T-helper 1 cell treated with Interleukin-12 subunit alpha and Interleukin-12 subunit beta and Interleukin-4 antibody, amounts not matched to agents 30 μg/mL and 1 μg/mL, for 36 hours (primary cell): ENCODE measurements at regions not wholly inside any gene's neighbourhood (a gene's known extent, or its start where the extent isn't known, plus 50 kb on each side); places are given as distances from the start of the nearest gene placed in this dataset.

Source experiments
- H3K27ac Mint-ChIP-seq: one replicate; pipeline ENCODE4 v1.8.0; 2021; ENCODE audit warnings: mild to moderate bottlenecking, mixed read lengths
- H3K27me3 Mint-ChIP-seq: one replicate; pipeline ENCODE4 v1.8.0; 2021; ENCODE audit warnings: low read depth, mixed read lengths
- H3K36me3 Mint-ChIP-seq: one replicate; pipeline ENCODE4 v1.8.0; 2021; ENCODE audit warnings: low read depth, mixed read lengths
- H3K4me1 Mint-ChIP-seq: one replicate; pipeline ENCODE4 v1.8.0; 2021; ENCODE audit warnings: low read depth, mixed read lengths
- H3K4me3 Mint-ChIP-seq: one replicate; pipeline ENCODE4 v1.8.0; 2021; ENCODE audit warnings: mild to moderate bottlenecking, moderate library complexity, mixed read lengths
- H3K9me3 Mint-ChIP-seq: one replicate; pipeline ENCODE4 v1.8.0; 2021; ENCODE audit warnings: mixed read lengths

DNA sequence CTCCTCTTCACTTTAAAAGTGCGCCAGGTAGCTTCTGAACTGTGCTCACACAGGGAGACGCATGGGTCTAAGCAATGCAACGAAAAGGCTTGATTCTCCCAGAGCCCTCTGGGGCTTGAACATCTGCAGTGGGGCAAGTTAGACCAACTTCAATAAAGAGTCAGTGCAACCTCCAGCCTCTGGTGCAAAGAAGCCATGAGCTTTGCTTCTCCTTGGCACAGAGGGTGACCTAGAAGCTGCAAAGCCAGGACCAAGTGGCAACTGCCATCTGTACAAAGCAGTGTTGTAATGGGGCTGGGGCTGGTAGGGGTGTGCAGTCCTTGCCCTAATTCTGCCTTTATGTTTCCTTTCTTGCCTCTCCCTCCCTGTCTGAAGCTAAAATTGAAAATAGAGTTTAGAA, 219.0 kb upstream of the CD96 start:
- Mint-ChIP-seq H3K4me1 (peaks cover 33% of the 10 kb centered on the region), H3K9me3 (peaks cover 4% of the 10 kb centered on the region), H3K4me3 (no peak overlapping the region), H3K27ac (no peak overlapping the region), H3K27me3 (no peaks in the 10 kb centered on the region), H3K36me3 (peaks cover 2% of the 10 kb centered on the region)

DNA sequence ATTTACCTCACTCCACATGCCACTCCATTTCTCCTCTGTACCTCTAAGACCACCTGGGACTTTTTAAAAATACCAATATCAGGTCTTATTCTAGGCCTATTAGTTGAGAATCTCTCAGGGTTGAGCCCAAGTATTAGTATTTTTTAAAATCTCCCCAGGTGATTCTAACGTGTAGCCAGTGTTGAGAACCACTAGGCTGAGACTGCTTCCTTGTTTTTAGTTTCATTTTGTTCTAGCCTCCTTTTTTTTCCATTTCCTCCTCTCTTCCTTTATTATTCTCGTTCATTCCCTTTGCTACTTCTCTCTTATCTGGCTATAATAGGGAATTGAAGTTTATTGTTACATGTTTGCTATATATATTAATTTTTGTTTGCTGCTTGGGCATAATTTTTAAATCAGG, 217.8 kb upstream of the CD96 start:
- Mint-ChIP-seq H3K27me3 (no peaks in the 10 kb centered on the region), H3K4me3 (peak overlapping the region; percentile 66), H3K9me3 (peaks cover 4% of the 10 kb centered on the region), H3K4me1 (peaks cover 32% of the 10 kb centered on the region), H3K36me3 (peaks cover 2% of the 10 kb centered on the region), H3K27ac (peak overlapping the region; percentile 64)

DNA sequence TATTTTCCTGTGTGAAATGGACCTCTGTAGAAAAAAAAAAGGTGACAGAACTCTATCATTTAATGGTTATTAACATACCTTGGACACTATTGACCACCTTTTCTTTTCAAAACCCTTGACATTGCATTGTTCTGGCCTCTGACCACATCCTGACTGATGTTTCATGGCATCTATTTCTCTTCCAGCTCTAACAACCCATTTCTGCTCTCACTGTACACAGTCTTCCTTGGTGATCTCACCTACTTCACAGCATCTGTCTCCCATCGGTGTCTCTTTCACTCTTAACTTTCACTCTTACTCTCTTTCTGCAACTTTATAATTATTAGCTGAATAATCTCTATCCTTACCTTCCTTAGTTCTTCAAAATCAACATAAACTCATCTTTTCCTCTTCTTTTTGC, 217.4 kb upstream of the CD96 start:
- H3K9me3 Mint-ChIP-seq, result peaks cover 4% of the 10 kb centered on the region
- peaks cover 5% of the 10 kb centered on the region for H3K36me3 Mint-ChIP-seq
- no peaks in the 10 kb centered on the region for H3K27me3 Mint-ChIP-seq
- H3K4me1 Mint-ChIP-seq, result peaks cover 32% of the 10 kb centered on the region
- peak overlapping the region; percentile 66 for H3K4me3 Mint-ChIP-seq
- H3K27ac Mint-ChIP-seq, result peak overlapping the region; percentile 64

DNA sequence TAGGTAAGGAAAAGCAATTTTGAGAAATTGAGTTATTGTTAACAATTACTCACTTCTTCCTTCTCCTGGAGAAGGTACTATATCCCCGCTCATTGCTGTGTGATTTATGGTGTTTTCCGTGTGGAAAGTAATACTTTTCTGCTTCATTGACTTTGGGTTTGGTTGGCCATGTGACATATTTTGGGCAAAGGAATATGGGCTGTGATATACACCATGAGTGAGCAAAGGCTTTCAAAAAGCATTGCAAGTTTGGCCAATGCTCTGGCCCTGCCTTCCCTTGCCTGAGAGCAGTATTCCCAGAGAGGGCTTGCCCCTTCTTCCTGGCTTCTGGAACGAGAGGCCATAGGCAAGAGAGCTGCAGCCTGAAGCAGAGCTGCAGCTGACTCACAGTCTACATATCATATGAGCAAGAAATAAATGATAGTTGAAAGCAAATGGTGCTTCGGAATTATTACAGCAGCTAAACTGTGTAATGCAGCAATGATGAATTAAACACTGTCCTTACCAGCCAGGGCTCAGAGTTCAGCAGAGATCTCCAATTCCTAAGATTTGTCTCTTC, 216.8 kb upstream of the CD96 start:
- Mint-ChIP-seq H3K27ac (no peak overlapping the region), H3K36me3 (peaks cover 7% of the 10 kb centered on the region), H3K4me3 (no peak overlapping the region)

DNA sequence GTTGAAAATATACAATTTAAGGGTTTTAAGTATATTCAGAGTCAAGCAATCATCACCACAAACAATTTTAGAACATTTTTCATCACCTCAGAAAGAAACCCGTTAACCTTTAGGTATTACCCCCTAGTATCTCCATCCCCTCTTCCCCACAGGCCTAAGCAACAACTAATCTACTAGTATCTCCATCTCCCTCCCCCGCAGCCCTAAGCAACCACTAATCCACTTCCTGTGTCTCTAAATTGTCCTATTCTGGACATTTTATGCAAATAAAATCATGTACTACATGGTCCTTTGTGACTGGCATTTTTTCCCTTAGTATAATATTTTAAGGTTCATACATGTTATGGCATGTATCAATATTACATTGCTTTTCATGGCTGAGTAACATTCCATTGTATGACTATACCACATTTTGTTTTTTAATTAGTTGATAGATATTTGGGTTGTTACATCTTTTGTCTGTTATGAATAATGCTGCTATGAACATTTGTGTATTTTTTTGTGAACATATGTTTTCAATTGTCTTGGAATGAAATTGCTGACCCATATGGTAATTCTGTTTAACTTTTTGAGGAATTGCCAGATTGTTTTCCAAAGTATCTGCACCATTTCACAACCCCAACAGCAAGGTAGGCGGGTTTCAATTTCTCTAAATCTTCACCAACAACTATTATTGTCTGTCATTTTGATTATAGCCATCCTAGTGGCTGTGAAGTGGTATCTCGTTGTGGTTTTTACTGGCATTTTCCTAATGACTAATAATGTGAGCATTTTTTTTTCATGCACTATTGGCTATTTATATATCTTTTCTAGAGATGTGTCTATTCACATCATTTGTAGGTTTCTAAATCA, 215.6 kb upstream of the CD96 start:
- Mint-ChIP-seq H3K9me3 (peaks cover 10% of the 10 kb centered on the region), H3K27me3 (no peaks in the 10 kb centered on the region), H3K36me3 (peaks cover 7% of the 10 kb centered on the region), H3K4me3 (no peak overlapping the region), H3K4me1 (peaks cover 32% of the 10 kb centered on the region), H3K27ac (peak overlapping the region; percentile 1)

More for the DNA sequence above, 216.8 kb upstream of the CD96 start:
- peaks cover 4% of the 10 kb centered on the region for H3K9me3 Mint-ChIP-seq
- no peaks in the 10 kb centered on the region for H3K27me3 Mint-ChIP-seq
- peaks cover 32% of the 10 kb centered on the region for H3K4me1 Mint-ChIP-seq

DNA sequence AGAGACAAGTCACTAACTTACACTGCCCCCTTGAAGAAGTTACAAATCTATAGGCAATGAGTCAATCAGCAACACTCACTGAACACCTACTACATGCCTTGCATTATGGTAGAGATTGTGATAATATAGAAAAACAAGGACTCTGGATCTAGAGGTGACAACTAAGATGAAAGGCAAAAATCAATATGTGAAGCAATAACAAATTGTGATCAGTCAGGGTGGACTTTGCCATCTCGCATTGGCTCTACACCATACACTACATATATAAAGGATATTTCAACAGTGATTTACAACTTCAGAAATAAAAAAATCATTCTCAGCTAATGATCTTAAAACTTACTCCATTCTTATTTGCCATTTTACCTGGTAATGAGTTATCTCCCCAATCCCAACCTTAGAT, 210.7 kb upstream of the CD96 start:
- Mint-ChIP-seq H3K27ac (no peak overlapping the region), H3K9me3 (peaks cover 11% of the 10 kb centered on the region), H3K4me3 (no peak overlapping the region), H3K27me3 (no peaks in the 10 kb centered on the region), H3K36me3 (peaks cover 8% of the 10 kb centered on the region), H3K4me1 (peaks cover 18% of the 10 kb centered on the region)

DNA sequence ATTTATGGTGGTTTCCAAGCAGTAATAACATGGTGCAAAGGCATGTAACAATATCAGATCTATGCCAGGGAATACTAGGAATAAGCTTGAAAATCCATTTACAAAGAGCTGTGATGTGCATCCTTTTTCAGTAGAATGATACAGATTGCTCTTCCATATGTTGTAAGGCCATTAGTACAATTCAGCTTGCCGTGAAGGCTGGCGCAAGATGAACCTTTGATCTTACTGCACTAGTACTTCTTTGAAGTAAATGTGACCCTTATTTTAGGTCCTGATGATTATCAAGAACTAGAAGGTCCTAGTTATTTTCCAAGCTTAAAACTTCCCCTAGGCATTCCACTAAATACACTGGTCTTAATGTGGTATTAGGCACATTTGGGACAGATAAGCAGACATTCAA, 210.1 kb upstream of the CD96 start:
- H3K27ac Mint-ChIP-seq, result no peak overlapping the region
- H3K4me3 Mint-ChIP-seq, result no peak overlapping the region
- H3K4me1 Mint-ChIP-seq, result peaks cover 21% of the 10 kb centered on the region
- peaks cover 8% of the 10 kb centered on the region for H3K36me3 Mint-ChIP-seq
- H3K9me3 Mint-ChIP-seq, result peaks cover 10% of the 10 kb centered on the region
- H3K27me3 Mint-ChIP-seq, result no peaks in the 10 kb centered on the region

DNA sequence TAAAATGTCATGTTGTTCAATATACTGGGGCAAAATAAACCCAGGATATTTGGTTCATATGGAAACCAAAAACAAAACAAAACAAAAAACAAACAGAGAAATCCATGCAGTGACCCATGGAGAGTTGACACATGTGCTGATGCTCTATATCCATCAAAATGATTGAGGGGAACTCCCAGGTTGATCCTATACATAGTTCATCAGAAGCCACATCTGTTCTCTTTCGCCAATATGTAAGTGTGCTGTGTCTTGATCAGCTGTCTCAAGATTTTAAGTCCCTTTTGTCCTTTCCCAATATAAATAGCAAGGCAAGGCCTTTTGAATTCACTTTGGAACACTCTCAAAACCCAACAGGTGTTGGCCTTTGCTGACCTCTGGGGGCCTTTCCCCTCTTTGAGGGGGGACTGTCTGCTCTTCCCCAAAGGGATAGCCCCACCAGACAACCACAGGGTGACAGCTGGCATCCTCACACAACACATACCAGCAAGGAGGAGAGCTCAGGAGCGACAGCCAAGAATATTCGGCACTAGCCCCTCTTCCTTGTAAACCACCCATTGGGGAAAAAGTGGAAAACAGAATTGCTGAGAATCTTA, 209.4 kb upstream of the CD96 start:
- peaks cover 10% of the 10 kb centered on the region for H3K9me3 Mint-ChIP-seq
- H3K27ac Mint-ChIP-seq, result no peak overlapping the region
- no peak overlapping the region for H3K4me3 Mint-ChIP-seq
- H3K36me3 Mint-ChIP-seq, result peaks cover 8% of the 10 kb centered on the region
- no peaks in the 10 kb centered on the region for H3K27me3 Mint-ChIP-seq
- H3K4me1 Mint-ChIP-seq, result peaks cover 24% of the 10 kb centered on the region

DNA sequence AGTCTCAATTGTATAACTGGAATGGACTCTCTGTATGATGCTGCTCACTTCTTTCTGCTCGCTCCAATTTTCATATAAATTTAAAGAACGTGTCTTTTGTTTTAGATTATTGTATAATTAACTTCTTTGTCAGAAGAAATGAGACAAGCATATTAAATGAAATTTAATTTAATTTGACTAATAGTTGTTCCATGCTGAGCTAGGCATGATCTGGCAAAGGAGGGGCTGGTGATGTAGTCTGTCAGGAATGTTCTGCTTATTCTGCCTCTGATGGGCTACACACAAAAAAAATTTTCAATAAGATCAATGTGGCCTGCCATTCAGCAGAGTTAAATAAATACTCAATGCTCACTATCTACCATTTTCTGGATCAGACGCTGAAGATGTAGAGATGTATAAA, 208.4 kb upstream of the CD96 start:
- no peak overlapping the region for H3K4me3 Mint-ChIP-seq
- peaks cover 10% of the 10 kb centered on the region for H3K9me3 Mint-ChIP-seq
- no peak overlapping the region for H3K27ac Mint-ChIP-seq
- H3K36me3 Mint-ChIP-seq, result peaks cover 8% of the 10 kb centered on the region
- no peaks in the 10 kb centered on the region for H3K27me3 Mint-ChIP-seq
- peaks cover 27% of the 10 kb centered on the region for H3K4me1 Mint-ChIP-seq

DNA sequence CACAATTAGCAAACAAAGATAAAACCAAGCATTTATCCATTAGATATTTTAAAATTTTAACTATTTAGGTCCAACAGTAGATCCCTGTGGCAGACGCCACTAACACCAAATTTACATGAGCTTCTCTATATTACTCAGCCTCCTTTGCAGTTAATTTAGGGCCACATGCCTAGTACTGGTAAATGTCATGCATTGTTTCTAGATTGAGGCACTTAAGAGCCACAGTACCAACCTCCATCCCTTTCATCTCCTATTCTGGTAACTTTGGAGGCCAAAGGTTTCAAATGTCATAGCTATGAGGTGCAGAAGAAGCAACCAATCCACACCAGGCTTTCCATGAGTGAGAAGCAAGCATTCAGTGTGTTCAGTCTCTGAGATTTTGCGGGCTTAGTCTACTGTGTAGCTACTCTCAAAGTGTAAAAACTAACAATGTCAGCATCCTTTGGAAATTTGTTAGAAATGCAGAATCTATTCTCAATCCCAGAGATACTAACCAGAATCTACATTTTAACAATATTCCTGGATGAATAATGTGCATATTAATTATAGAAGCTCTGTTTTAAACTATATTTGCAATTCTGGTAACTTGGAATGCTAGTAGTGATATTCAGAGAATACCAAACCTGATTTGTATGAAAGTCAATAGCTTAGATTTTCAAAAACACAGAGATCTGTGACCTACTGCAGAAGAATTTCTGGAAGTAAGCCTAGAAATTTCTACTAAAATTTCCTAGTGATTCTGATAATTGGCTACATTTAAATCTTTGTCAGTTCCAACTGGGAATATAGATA, 206.3 kb upstream of the CD96 start:
- H3K4me3 Mint-ChIP-seq, result no peak overlapping the region
- H3K27me3 Mint-ChIP-seq, result no peaks in the 10 kb centered on the region
- H3K9me3 Mint-ChIP-seq, result peaks cover 17% of the 10 kb centered on the region
- peaks cover 27% of the 10 kb centered on the region for H3K4me1 Mint-ChIP-seq
- H3K27ac Mint-ChIP-seq, result no peak overlapping the region
- H3K36me3 Mint-ChIP-seq, result peaks cover 10% of the 10 kb centered on the region

DNA sequence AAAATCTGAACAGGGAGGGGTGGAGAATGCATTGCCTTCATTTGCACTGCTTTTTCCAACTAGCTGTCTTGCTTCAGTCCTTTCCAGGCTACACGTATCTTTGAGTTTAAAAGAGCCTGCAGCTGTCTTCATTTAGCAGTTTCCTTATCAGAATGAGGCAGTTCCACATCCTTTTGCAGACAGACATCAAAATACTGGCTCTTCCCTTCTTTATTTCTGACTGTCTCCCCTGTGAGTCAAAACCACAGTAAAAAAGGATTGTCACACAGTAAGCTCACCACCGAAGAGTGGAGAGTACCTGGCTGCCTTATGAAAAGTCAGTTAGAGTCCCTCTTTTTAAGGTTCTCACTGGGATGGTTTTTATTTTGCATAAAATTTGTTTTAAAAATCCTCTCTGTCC, 205.5 kb upstream of the CD96 start:
- Mint-ChIP-seq H3K9me3 (peaks cover 14% of the 10 kb centered on the region), H3K27ac (no peak overlapping the region), H3K4me1 (peaks cover 27% of the 10 kb centered on the region), H3K4me3 (no peak overlapping the region), H3K36me3 (peaks cover 10% of the 10 kb centered on the region), H3K27me3 (no peaks in the 10 kb centered on the region)

DNA sequence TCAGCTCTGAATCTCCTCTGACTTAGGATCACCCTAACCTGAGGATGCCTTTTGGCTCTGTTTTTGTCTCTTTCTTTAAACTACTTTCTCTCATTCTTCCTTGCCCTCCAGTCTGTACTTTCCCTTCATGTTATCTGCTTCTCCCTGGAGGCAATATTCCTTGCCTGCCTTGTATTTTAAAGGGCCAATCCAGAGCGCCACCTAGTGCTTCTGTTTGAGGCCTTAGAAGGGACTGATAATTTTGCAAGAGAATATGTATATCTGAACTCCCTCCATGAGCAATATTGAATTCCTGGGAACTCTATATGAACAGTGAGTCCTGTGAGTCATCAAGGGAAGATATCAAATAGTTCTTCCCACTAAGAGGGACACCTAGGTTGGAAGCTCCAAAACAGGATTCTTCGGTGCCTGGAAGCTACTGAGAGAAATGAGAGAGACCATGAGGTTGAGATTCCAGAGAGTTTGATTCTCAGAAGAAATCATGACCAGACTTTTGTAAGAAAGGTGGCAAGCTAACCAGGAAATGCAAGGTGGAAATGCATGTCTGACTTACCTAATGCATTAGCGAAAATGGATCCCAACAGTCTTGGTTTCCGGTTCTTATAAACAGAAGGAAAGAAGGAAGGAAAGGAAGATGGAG, 203.8 kb upstream of the CD96 start:
- Mint-ChIP-seq H3K27ac (no peak overlapping the region), H3K4me3 (no peak overlapping the region), H3K9me3 (peaks cover 10% of the 10 kb centered on the region), H3K27me3 (peaks cover 4% of the 10 kb centered on the region), H3K4me1 (peaks cover 23% of the 10 kb centered on the region), H3K36me3 (peaks cover 12% of the 10 kb centered on the region)

DNA sequence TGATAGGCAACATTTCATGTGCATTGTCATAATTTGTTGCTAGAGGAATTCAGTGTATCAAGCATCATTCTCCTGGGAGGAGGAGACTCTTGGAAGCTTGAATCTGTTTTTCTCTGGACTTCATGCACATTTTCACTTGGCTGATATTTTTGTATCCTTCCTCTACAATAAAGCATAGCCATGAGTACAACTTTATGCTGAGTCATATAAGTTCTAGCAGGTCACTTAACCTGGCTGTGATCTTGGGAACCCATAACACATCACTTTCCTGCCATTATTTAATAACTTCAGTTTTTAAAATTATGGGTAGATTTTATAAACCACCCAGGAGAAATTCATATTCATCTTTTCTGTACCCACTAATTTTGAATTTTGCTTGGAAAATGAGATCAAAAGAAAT, 203.0 kb upstream of the CD96 start:
- H3K4me3 Mint-ChIP-seq, result no peak overlapping the region
- peaks cover 23% of the 10 kb centered on the region for H3K4me1 Mint-ChIP-seq
- H3K9me3 Mint-ChIP-seq, result peaks cover 10% of the 10 kb centered on the region
- no peak overlapping the region for H3K27ac Mint-ChIP-seq
- peaks cover 12% of the 10 kb centered on the region for H3K36me3 Mint-ChIP-seq
- H3K27me3 Mint-ChIP-seq, result peaks cover 6% of the 10 kb centered on the region

DNA sequence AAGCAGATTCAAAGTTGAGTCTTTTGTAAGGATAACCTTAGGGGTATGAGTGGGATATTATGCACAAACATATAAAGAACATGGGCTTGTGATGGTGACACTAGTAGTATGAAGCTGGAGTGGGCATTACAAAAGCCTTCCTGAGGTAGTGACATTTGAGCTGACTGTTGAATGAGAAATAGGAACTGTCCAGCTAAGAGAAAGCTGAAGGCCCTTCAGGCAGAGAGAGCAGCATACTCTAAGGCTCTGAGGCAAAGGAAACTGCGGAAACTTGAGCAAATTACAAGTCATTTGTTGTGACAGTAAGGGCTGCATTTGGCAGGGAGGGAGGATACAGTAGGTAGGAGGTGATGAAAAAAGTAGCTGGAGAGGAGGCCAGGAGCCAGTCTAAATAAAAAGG, 190.7 kb upstream of the CD96 start:
- H3K9me3 Mint-ChIP-seq, result peaks cover 29% of the 10 kb centered on the region
- no peak overlapping the region for H3K27ac Mint-ChIP-seq
- no peaks in the 10 kb centered on the region for H3K4me1 Mint-ChIP-seq
- no peak overlapping the region for H3K4me3 Mint-ChIP-seq
- H3K27me3 Mint-ChIP-seq, result peaks cover 7% of the 10 kb centered on the region
- no peaks in the 10 kb centered on the region for H3K36me3 Mint-ChIP-seq
